ENCODE measurements at regions not wholly inside any gene's neighbourhood (a gene's known extent, or its start where the extent isn't known, plus 50 kb on each side); places are given as distances from the start of the nearest gene placed in this dataset.

DNA sequence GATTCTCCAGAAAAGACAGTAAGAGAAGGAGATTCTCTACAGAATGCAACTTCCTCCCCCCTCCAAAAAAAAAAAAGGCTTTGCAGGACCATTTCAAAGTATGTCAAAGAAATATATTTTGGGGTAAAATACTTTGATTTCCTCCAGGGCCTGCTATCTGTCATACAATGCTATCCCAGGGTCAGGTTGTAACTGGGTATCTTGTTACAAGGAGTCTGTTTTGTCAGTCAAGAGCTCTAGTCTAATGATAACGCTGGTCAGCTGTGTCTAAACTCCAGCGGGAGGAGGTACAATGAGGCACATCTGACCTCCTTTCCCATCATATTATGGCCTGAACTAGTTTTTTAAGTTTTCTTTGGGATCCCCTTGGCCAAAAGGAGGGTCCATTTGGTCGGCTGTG is 408.4 kb upstream of the CDH5 start:
- Histone ChIP-seq H3K27me3 (ENCODE audit: control insufficient read depth in 2 of 2, insufficient read depth in 2 of 2, low read length in 2 of 2) (no peaks in the 10 kb centered on the region), H3K4me1 (ENCODE audit: control insufficient read depth in 2 of 2, insufficient read depth in 2 of 2, low read length in 2 of 2) (no peaks in the 10 kb centered on the region), H3K27ac (ENCODE audit: low read depth, low read length) (no peak overlapping the region), H3K9me3 (ENCODE audit: control insufficient read depth in 2 of 3, low read length in 3 of 3) (no peaks in the 10 kb centered on the region), H3K4me3 (ENCODE audit: low read length) (no peak overlapping the region), H3K36me3 (ENCODE audit: control insufficient read depth in 2 of 3, insufficient read depth in 3 of 3, low read length in 3 of 3) (no peaks in the 10 kb centered on the region)
- intact Hi-C loops (cut with micrococcal nuclease): no loop called here
- ChIA-PET CTCF (no interaction called here), POLR2A (no interaction called here)
- H3K27ac Mint-ChIP-seq: no peak overlapping the region
- H3K4me3 Mint-ChIP-seq: no peak overlapping the region
- H3K27me3 Mint-ChIP-seq: no peaks in the 10 kb centered on the region
- DNase-seq: no peak
- H3K4me1 Mint-ChIP-seq: no peaks in the 10 kb centered on the region
- no peaks in the 10 kb centered on the region for H3K36me3 Mint-ChIP-seq
- H3K9me3 Mint-ChIP-seq: peaks cover 0 to 4% (median 0%) of the 10 kb centered on the region in 11 donors
- no peak for ATAC-seq

DNA sequence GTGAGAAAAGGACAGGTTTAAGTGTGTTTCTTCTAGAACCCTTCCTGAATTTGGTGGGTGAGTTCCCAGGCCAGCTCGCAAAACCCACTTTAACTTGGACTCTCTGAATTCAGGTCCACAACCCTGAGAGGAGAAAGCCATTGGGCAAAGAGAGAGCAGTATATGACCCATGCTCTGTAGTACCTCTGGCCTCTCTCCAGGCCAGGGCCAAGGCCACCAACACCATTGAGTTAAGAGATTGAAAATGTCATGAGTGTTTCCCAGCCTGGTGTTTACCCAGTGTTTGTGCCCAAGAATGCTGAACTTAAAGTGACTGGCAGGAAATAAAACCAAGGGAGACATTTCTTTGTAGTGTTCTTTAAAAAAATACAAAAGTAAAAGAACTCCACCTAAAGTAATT is 410.4 kb upstream of the CDH5 start:
- no peak for DNase-seq
- Histone ChIP-seq H3K27me3 (ENCODE audit: control insufficient read depth in 2 of 2, insufficient read depth in 2 of 2, low read length in 2 of 2) (no peaks in the 10 kb centered on the region), H3K36me3 (ENCODE audit: control insufficient read depth in 2 of 3, insufficient read depth in 3 of 3, low read length in 3 of 3) (no peaks in the 10 kb centered on the region), H3K27ac (ENCODE audit: low read depth, low read length) (no peak overlapping the region), H3K4me3 (ENCODE audit: low read length) (no peak overlapping the region), H3K4me1 (ENCODE audit: control insufficient read depth in 2 of 2, insufficient read depth in 2 of 2, low read length in 2 of 2) (no peaks in the 10 kb centered on the region), H3K9me3 (ENCODE audit: control insufficient read depth in 2 of 3, low read length in 3 of 3) (no peaks in the 10 kb centered on the region)
- ChIA-PET CTCF (no interaction called here), POLR2A (no interaction called here)
- Mint-ChIP-seq H3K36me3 (no peaks in the 10 kb centered on the region), H3K4me3 (no peak overlapping the region), H3K9me3 (peaks cover 0 to 4% (median 0%) of the 10 kb centered on the region in 11 donors), H3K4me1 (peaks cover 0 to 1% (median 0%) of the 10 kb centered on the region in 7 donors), H3K27ac (no peak overlapping the region), H3K27me3 (no peaks in the 10 kb centered on the region)
- intact Hi-C loops (cut with micrococcal nuclease): no loop called here
- no peak for ATAC-seq

GRCh38 chr16:65954446-65954845 is 412.0 kb upstream of the CDH5 start:
- CTCF ChIA-PET: no interaction called here
- no peaks in the 10 kb centered on the region for H3K9me3 ChIP-seq (ENCODE audit: control insufficient read depth in 2 of 3, low read length in 3 of 3)
- H3K36me3 Mint-ChIP-seq: no peaks in the 10 kb centered on the region

DNA sequence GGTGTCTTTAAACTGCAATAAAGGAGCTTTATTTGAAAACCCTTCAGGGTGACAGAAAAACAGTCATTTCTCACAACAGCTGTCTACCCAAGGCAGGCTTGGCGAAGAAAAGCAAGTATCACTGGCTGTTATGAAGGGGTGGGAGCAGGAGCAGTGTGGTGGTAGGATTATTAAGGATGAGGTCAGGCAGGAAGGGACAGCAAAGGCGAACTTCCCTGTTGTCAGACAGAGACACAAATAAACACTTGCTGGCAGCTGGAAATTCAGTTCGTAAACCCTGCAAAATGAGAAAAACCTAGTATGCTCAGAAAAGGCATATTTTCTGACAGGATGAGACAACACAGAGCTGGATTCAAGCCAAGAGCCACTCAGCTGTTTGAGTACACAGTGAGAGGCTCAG is 416.3 kb upstream of the CDH5 start:
- Histone ChIP-seq H3K4me1 (ENCODE audit: control insufficient read depth in 2 of 2, insufficient read depth in 2 of 2, low read length in 2 of 2) (no peaks in the 10 kb centered on the region), H3K4me3 (ENCODE audit: low read length) (no peak overlapping the region), H3K36me3 (ENCODE audit: control insufficient read depth in 2 of 3, insufficient read depth in 3 of 3, low read length in 3 of 3) (no peaks in the 10 kb centered on the region), H3K27me3 (ENCODE audit: control insufficient read depth in 2 of 2, insufficient read depth in 2 of 2, low read length in 2 of 2) (no peaks in the 10 kb centered on the region), H3K9me3 (ENCODE audit: control insufficient read depth in 2 of 3, low read length in 3 of 3) (no peaks in the 10 kb centered on the region), H3K27ac (ENCODE audit: low read depth, low read length) (no peak overlapping the region)
- ATAC-seq: no peak
- Mint-ChIP-seq H3K27me3 (no peaks in the 10 kb centered on the region), H3K27ac (no peak overlapping the region), H3K9me3 (peaks cover 0 to 7% (median 0%) of the 10 kb centered on the region in 11 donors), H3K4me1 (peaks cover 0 to 1% (median 0%) of the 10 kb centered on the region in 7 donors), H3K4me3 (no peak overlapping the region), H3K36me3 (no peaks in the 10 kb centered on the region)
- ChIA-PET CTCF (no interaction called here), POLR2A (no interaction called here)
- intact Hi-C loops (cut with micrococcal nuclease): no loop called here
- no peak for DNase-seq

More at GRCh38 chr16:65954446-65954845, 412.0 kb upstream of the CDH5 start:
- intact Hi-C loops (cut with micrococcal nuclease): no loop called here
- peaks cover 0 to 1% (median 0%) of the 10 kb centered on the region in 7 donors for H3K4me1 Mint-ChIP-seq
- H3K9me3 Mint-ChIP-seq: peaks cover 0 to 4% (median 0%) of the 10 kb centered on the region in 11 donors
- ATAC-seq (no peak), DNase-seq (no peak)
- no peaks in the 10 kb centered on the region for H3K4me1 ChIP-seq (ENCODE audit: control insufficient read depth in 2 of 2, insufficient read depth in 2 of 2, low read length in 2 of 2)
- POLR2A ChIA-PET: no interaction called here
- H3K4me3 Mint-ChIP-seq: no peak overlapping the region
- no peak overlapping the region for H3K27ac ChIP-seq (ENCODE audit: low read depth, low read length)
- H3K4me3 ChIP-seq (ENCODE audit: low read length): no peak overlapping the region
- no peaks in the 10 kb centered on the region for H3K27me3 ChIP-seq (ENCODE audit: control insufficient read depth in 2 of 2, insufficient read depth in 2 of 2, low read length in 2 of 2)
- no peaks in the 10 kb centered on the region for H3K36me3 ChIP-seq (ENCODE audit: control insufficient read depth in 2 of 3, insufficient read depth in 3 of 3, low read length in 3 of 3)
- no peaks in the 10 kb centered on the region for H3K27me3 Mint-ChIP-seq
- H3K27ac Mint-ChIP-seq: no peak overlapping the region

DNA sequence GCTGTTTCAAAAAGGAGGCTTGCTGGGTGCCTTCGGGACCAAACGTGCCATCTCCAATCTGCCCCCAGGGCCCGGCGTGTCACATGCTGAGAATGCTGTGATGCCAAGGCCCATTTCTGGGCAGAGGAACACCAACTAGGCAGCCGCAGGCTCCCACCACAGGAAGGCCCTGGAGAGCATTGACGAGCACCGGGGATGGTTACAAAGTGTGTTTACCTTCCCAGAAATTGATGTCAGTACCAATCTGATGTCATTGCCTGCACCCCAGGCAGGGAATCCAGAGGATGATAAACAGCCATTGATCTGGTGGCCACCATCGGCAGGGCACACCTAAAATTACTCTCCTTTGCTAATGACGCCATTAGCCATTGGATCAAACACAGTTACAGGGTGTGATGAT is 418.1 kb upstream of the CDH5 start:
- Histone ChIP-seq H3K4me1 (ENCODE audit: control insufficient read depth in 2 of 2, insufficient read depth in 2 of 2, low read length in 2 of 2) (no peaks in the 10 kb centered on the region), H3K27me3 (ENCODE audit: control insufficient read depth in 2 of 2, insufficient read depth in 2 of 2, low read length in 2 of 2) (no peaks in the 10 kb centered on the region), H3K36me3 (ENCODE audit: control insufficient read depth in 2 of 3, insufficient read depth in 3 of 3, low read length in 3 of 3) (no peaks in the 10 kb centered on the region), H3K9me3 (ENCODE audit: control insufficient read depth in 2 of 3, low read length in 3 of 3) (no peaks in the 10 kb centered on the region), H3K4me3 (ENCODE audit: low read length) (no peak overlapping the region), H3K27ac (ENCODE audit: low read depth, low read length) (no peak overlapping the region)
- Mint-ChIP-seq H3K9me3 (peaks cover 0 to 11% (median under 1%) of the 10 kb centered on the region in 11 donors), H3K4me1 (peaks cover 0 to 1% (median 0%) of the 10 kb centered on the region in 7 donors), H3K27ac (no peak overlapping the region), H3K27me3 (peaks cover 0 to under 1% (median 0%) of the 10 kb centered on the region in 5 donors), H3K36me3 (no peaks in the 10 kb centered on the region), H3K4me3 (no peak overlapping the region)
- intact Hi-C loops (cut with micrococcal nuclease): no loop called here
- ATAC-seq: no peak
- POLR2A ChIA-PET: no interaction called here
- DNase-seq: no peak
- CTCF ChIA-PET: no interaction called here

DNA sequence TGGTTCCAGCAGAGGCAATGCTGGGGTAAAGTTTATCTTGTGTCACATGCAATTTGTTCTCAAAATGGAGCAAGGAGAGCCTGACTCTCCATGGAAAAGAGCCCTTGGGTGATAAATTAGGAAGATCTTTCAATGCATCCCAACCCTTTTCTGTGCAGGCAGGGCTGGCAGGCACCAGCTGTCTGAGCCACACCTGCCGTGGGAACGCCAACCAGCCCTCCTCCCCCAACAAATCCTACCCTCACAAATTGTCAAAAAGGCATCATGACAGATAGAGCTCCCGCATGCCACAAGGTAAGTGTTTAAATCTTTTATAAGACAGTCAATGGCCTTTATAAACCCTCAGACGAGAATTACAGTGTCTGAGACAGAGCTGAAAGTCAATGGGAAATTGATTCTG is 418.5 kb upstream of the CDH5 start:
- Mint-ChIP-seq H3K27me3 (peaks cover 0 to 4% (median 0%) of the 10 kb centered on the region in 5 donors), H3K9me3 (peaks cover 0 to 11% (median 3%) of the 10 kb centered on the region in 11 donors), H3K36me3 (no peaks in the 10 kb centered on the region), H3K4me1 (peaks cover 0 to 1% (median 0%) of the 10 kb centered on the region in 7 donors), H3K27ac (no peak overlapping the region), H3K4me3 (no peak overlapping the region)
- Histone ChIP-seq H3K27ac (ENCODE audit: low read depth, low read length) (no peak overlapping the region), H3K27me3 (ENCODE audit: control insufficient read depth in 2 of 2, insufficient read depth in 2 of 2, low read length in 2 of 2) (no peaks in the 10 kb centered on the region), H3K4me3 (ENCODE audit: low read length) (no peak overlapping the region), H3K4me1 (ENCODE audit: control insufficient read depth in 2 of 2, insufficient read depth in 2 of 2, low read length in 2 of 2) (no peaks in the 10 kb centered on the region), H3K9me3 (ENCODE audit: control insufficient read depth in 2 of 3, low read length in 3 of 3) (no peaks in the 10 kb centered on the region), H3K36me3 (ENCODE audit: control insufficient read depth in 2 of 3, insufficient read depth in 3 of 3, low read length in 3 of 3) (no peaks in the 10 kb centered on the region)
- ChIA-PET POLR2A (no interaction called here), CTCF (no interaction called here)
- intact Hi-C loops (cut with micrococcal nuclease): no loop called here
- no peak for ATAC-seq
- no peak for DNase-seq

DNA sequence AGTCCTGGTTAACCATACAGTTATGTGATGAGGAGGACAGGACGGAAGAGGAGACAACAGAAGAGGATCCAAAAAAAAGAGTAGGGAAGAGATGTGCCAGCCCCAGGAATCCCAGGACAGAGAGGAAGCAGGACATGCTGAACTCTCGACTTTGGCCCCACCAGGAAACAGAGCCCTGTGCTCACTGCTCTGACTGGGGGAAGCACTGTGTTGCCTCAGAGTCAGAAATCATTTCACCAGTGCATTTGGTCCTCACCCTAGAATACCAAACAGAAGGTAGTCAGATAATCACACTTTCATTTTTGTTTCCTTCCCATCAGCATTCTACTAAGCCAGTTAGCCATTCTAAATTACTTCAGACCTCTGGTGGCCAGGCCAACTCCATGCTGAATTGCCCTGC is 421.0 kb upstream of the CDH5 start:
- Histone ChIP-seq H3K27ac (ENCODE audit: low read depth, low read length) (no peak overlapping the region), H3K4me3 (ENCODE audit: low read length) (no peak overlapping the region), H3K9me3 (ENCODE audit: control insufficient read depth in 2 of 3, low read length in 3 of 3) (no peaks in the 10 kb centered on the region), H3K36me3 (ENCODE audit: control insufficient read depth in 2 of 3, insufficient read depth in 3 of 3, low read length in 3 of 3) (no peaks in the 10 kb centered on the region), H3K4me1 (ENCODE audit: control insufficient read depth in 2 of 2, insufficient read depth in 2 of 2, low read length in 2 of 2) (no peaks in the 10 kb centered on the region), H3K27me3 (ENCODE audit: control insufficient read depth in 2 of 2, insufficient read depth in 2 of 2, low read length in 2 of 2) (no peaks in the 10 kb centered on the region)
- Mint-ChIP-seq H3K27me3 (peaks cover 0 to 4% (median 0%) of the 10 kb centered on the region in 5 donors), H3K27ac (no peak overlapping the region), H3K36me3 (no peaks in the 10 kb centered on the region), H3K9me3 (peaks cover 0 to 11% (median 3%) of the 10 kb centered on the region in 11 donors), H3K4me3 (no peak overlapping the region), H3K4me1 (no peaks in the 10 kb centered on the region)
- ATAC-seq (no peak), DNase-seq (no peak)
- POLR2A ChIA-PET: no interaction called here
- CTCF ChIA-PET: no interaction called here
- intact Hi-C loops (cut with micrococcal nuclease): no loop called here

All from naive thymus-derived CD4-positive, alpha-beta T cell (primary cell).